ENCODE measurements at regions not wholly inside any gene's neighbourhood (a gene's known extent, or its start where the extent isn't known, plus 50 kb on each side); places are given as distances from the start of the nearest gene placed in this dataset.

GRCh38 chr11:23973244-23973643, 523.6 kb upstream of the LUZP2 start:
- DNase-seq (ENCODE audit: low read depth) = no peak
- no peak for TF ChIP-seq CTCF (IDR thresholded peaks at IDR 0.05; ENCODE audit: low read length, missing control alignments)
- no peak overlapping the region for H3K4me3 ChIP-seq (replicated peaks; ENCODE audit: low read depth, low read length)

GRCh38 chr11:23974051-23974450, 522.8 kb upstream of the LUZP2 start:
- no peak for DNase-seq (ENCODE audit: low read depth)
- TF ChIP-seq CTCF (IDR thresholded peaks at IDR 0.05; ENCODE audit: low read length, missing control alignments) = no peak
- H3K4me3 ChIP-seq (replicated peaks; ENCODE audit: low read depth, low read length) = no peak overlapping the region

- no peak overlapping the region for H3K4me3 ChIP-seq (replicated peaks; ENCODE audit: low read depth, low read length)
- no peak for TF ChIP-seq CTCF (IDR thresholded peaks at IDR 0.05; ENCODE audit: low read length, missing control alignments)
- DNase-seq (ENCODE audit: low read depth) = no peak
Measured at GRCh38 chr11:23974601-23975000, 522.3 kb upstream of the LUZP2 start.

GRCh38 chr11:23976426-23976825, 520.4 kb upstream of the LUZP2 start:
- peak; percentile 17 for DNase-seq (ENCODE audit: low read depth)
- H3K4me3 ChIP-seq (replicated peaks; ENCODE audit: low read depth, low read length) = no peak overlapping the region
- no peak for TF ChIP-seq CTCF (IDR thresholded peaks at IDR 0.05; ENCODE audit: low read length, missing control alignments)

- TF ChIP-seq CTCF (IDR thresholded peaks at IDR 0.05; ENCODE audit: low read length, missing control alignments) = no peak
- H3K4me3 ChIP-seq (replicated peaks; ENCODE audit: low read depth, low read length) = no peak overlapping the region
- DNase-seq (ENCODE audit: low read depth) = peak; percentile 27
Measured at GRCh38 chr11:23976841-23977271, 520.0 kb upstream of the LUZP2 start.

GRCh38 chr11:23988381-23989006, 508.4 kb upstream of the LUZP2 start:
- no peak overlapping the region for H3K4me3 ChIP-seq (replicated peaks; ENCODE audit: low read depth, low read length)
- peak; percentile 73 for DNase-seq (ENCODE audit: low read depth)
- no peak for TF ChIP-seq CTCF (IDR thresholded peaks at IDR 0.05; ENCODE audit: low read length, missing control alignments)

All from fibroblast of pulmonary artery (primary cell).